SK-N-MC (cell line): ENCODE measurements at regions not wholly inside any gene's neighbourhood (a gene's known extent, or its start where the extent isn't known, plus 50 kb on each side); places are given as distances from the start of the nearest gene placed in this dataset.

Experiments
- EZH2 ChIP-seq: fragments of 200-600 bp; sonication (generic); IDR thresholded peaks from one replicate; pipeline ENCODE4 v1.6.1; 2017; ENCODE audit warnings: antibody characterized with exemption
- FOXP2 ChIP-seq: optimal IDR thresholded peaks from 2 replicates; pipeline ENCODE3; 2011; ENCODE audit warnings: mild to moderate bottlenecking, moderate library complexity; ENCODE audit not compliant: insufficient read depth; ENCODE audit errors: extremely low read length, control extremely low read depth
- POLR2AphosphoS5 ChIP-seq: IDR thresholded peaks from 2 replicates; pipeline ENCODE4 v1.6.1; 2012; ENCODE audit warnings: mild to moderate bottlenecking, low read depth, low read length, borderline replicate concordance

DNA sequence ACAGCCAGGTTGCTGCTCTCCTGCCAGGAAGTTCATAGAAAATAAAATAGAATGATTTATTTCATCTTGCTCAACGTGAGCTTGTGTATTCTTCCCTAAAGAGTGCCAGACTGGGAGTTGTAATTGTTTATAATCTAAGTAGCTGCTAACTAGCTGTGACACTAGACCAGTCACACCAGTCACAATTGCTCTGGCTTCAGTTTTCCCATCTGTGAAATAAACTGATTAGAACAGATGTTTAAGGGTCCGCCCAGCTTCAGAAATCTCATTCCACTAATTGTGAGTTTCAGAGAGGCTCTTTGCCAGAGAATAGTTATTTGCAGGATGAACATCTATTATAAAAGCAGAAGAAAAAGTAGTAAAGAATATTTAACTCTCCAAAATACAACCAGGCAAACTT lies 55.6 kb upstream of the ZDHHC17 start:
- TF ChIP-seq EZH2: no peak
- no peak for TF ChIP-seq POLR2AphosphoS5
- no peak for TF ChIP-seq FOXP2
